GM23338 (cell line): ENCODE measurements at regions not wholly inside any gene's neighbourhood (a gene's known extent, or its start where the extent isn't known, plus 50 kb on each side); places are given as distances from the start of the nearest gene placed in this dataset.

Experiments
- CREB1 ChIP-seq: fragments of 250-450 bp; sonication (Bioruptor Pico); IDR thresholded peaks from 2 replicates; pipeline ENCODE4 v1.5.0; 2020; ENCODE audit warnings: low read depth, mild to moderate bottlenecking, moderate library complexity
- CTCF ChIP-seq, 2 experiments: fragments of 200-600 bp in 1 of 2; sonication (generic) in 1 of 2; conservative IDR thresholded peaks; 2 replicates each; pipeline versions ENCODE4 v1.5.1 to v1.6.1; 2016 to 2017; ENCODE audit warnings: antibody characterized with exemption in 2 of 2, low read depth in 2 of 2, mild to moderate bottlenecking in 2 of 2, moderate library complexity in 1 of 2
- EZH2 ChIP-seq: fragments of 200-600 bp; sonication (generic); IDR thresholded peaks from one replicate; pipeline ENCODE4 v1.8.0; 2017; ENCODE audit warnings: antibody characterized with exemption, mild to moderate bottlenecking, low read depth; ENCODE audit not compliant: unreplicated experiment
- EZH2phosphoT487 ChIP-seq: fragments of 200-600 bp; sonication (generic); IDR thresholded peaks from one replicate; pipeline ENCODE4 v1.8.1; 2018; ENCODE audit warnings: antibody characterized with exemption; ENCODE audit not compliant: unreplicated experiment
- POLR2AphosphoS5 ChIP-seq: IDR thresholded peaks from 2 replicates; pipeline ENCODE4 v1.6.1; 2016; ENCODE audit warnings: antibody characterized with exemption, low read depth
- REST ChIP-seq: IDR thresholded peaks from one replicate; pipeline ENCODE4 v1.6.1; 2018; ENCODE audit warnings: antibody characterized with exemption; ENCODE audit not compliant: unreplicated experiment
- TF ChIP-seq, protein P1 (sequence below): fragments of 250-450 bp; sonication (Bioruptor Pico); IDR thresholded peaks from 2 replicates; pipeline ENCODE4 v1.5.0; 2020; ENCODE audit warnings: mild to moderate bottlenecking, moderate library complexity
- TF ChIP-seq, protein P2 (sequence below): IDR thresholded peaks from 2 replicates; pipeline ENCODE4 v1.6.1; 2016; ENCODE audit warnings: antibody characterized with exemption

- no peak for TF ChIP-seq CTCF (conservative IDR thresholded peaks at IDR 0.05; ENCODE audit: low read depth in 2 of 2)
- TF ChIP-seq, protein P1, sequence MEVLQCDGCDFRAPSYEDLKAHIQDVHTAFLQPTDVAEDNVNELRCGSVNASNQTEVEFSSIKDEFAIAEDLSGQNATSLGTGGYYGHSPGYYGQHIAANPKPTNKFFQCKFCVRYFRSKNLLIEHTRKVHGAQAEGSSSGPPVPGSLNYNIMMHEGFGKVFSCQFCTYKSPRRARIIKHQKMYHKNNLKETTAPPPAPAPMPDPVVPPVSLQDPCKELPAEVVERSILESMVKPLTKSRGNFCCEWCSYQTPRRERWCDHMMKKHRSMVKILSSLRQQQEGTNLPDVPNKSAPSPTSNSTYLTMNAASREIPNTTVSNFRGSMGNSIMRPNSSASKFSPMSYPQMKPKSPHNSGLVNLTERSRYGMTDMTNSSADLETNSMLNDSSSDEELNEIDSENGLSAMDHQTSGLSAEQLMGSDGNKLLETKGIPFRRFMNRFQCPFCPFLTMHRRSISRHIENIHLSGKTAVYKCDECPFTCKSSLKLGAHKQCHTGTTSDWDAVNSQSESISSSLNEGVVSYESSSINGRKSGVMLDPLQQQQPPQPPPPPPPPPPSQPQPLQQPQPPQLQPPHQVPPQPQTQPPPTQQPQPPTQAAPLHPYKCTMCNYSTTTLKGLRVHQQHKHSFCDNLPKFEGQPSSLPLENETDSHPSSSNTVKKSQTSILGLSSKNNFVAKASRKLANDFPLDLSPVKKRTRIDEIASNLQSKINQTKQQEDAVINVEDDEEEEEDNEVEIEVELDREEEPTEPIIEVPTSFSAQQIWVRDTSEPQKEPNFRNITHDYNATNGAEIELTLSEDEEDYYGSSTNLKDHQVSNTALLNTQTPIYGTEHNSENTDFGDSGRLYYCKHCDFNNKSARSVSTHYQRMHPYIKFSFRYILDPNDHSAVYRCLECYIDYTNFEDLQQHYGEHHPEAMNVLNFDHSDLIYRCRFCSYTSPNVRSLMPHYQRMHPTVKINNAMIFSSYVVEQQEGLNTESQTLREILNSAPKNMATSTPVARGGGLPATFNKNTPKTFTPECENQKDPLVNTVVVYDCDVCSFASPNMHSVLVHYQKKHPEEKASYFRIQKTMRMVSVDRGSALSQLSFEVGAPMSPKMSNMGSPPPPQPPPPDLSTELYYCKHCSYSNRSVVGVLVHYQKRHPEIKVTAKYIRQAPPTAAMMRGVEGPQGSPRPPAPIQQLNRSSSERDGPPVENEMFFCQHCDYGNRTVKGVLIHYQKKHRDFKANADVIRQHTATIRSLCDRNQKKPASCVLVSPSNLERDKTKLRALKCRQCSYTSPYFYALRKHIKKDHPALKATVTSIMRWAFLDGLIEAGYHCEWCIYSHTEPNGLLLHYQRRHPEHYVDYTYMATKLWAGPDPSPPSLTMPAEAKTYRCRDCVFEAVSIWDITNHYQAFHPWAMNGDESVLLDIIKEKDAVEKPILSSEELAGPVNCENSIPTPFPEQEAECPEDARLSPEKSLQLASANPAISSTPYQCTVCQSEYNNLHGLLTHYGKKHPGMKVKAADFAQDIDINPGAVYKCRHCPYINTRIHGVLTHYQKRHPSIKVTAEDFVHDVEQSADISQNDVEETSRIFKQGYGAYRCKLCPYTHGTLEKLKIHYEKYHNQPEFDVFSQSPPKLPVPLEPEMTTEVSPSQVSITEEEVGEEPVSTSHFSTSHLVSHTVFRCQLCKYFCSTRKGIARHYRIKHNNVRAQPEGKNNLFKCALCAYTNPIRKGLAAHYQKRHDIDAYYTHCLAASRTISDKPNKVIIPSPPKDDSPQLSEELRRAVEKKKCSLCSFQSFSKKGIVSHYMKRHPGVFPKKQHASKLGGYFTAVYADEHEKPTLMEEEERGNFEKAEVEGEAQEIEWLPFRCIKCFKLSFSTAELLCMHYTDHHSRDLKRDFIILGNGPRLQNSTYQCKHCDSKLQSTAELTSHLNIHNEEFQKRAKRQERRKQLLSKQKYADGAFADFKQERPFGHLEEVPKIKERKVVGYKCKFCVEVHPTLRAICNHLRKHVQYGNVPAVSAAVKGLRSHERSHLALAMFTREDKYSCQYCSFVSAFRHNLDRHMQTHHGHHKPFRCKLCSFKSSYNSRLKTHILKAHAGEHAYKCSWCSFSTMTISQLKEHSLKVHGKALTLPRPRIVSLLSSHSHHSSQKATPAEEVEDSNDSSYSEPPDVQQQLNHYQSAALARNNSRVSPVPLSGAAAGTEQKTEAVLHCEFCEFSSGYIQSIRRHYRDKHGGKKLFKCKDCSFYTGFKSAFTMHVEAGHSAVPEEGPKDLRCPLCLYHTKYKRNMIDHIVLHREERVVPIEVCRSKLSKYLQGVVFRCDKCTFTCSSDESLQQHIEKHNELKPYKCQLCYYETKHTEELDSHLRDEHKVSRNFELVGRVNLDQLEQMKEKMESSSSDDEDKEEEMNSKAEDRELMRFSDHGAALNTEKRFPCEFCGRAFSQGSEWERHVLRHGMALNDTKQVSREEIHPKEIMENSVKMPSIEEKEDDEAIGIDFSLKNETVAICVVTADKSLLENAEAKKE (CRISPR knock-in tag): no peak
- TF ChIP-seq EZH2: no peak
- TF ChIP-seq, protein P2, sequence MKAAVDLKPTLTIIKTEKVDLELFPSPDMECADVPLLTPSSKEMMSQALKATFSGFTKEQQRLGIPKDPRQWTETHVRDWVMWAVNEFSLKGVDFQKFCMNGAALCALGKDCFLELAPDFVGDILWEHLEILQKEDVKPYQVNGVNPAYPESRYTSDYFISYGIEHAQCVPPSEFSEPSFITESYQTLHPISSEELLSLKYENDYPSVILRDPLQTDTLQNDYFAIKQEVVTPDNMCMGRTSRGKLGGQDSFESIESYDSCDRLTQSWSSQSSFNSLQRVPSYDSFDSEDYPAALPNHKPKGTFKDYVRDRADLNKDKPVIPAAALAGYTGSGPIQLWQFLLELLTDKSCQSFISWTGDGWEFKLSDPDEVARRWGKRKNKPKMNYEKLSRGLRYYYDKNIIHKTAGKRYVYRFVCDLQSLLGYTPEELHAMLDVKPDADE: no peak
- no peak for TF ChIP-seq EZH2phosphoT487
- no peak for TF ChIP-seq POLR2AphosphoS5
- no peak for TF ChIP-seq REST
- no peak for TF ChIP-seq CREB1 (CRISPR knock-in tag)
These were observed 97.3 kb downstream of the HS1BP3 start for GRCh38 chr2:20553580-20553979.
